ENCODE measurements at regions not wholly inside any gene's neighbourhood (a gene's known extent, or its start where the extent isn't known, plus 50 kb on each side); places are given as distances from the start of the nearest gene placed in this dataset.
"Not testable (repeated sequence)": the region's sequence is repeated elsewhere in the genome, so short reads cannot be mapped to it uniquely, and the experiment has no call there.

DNA sequence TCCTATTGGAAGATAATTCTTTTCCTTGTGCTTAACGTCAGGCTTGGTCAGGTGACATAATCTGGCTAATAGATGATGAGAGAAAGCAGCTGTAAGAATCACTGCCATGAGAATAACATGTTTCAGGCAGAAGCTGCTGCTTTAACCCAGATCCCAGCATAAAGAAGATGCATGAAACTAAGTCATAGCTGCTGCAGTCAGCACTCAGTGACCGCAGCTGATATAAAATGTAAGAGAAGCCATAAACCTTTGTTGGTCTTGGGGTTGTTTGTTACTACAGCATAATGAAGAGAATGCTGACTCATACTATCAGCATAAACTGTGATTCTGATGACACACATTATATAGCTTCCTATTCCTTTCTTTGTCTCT is 274.3 kb upstream of the TRIB2 start:
- Histone ChIP-seq H3K4me3 (no peak overlapping the region), H3K36me3 (replicated peaks) (no peaks in the 10 kb centered on the region), H3K4me1 (no peaks in the 10 kb centered on the region), H3K27me3 (ENCODE audit: low read depth) (no peaks in the 10 kb centered on the region), H3K9me3 (no peaks in the 10 kb centered on the region)
- no peak for DNase-seq (ENCODE audit: low spot score in 2 of 2)
- in situ Hi-C loops (cut with MboI; ENCODE audit: low sequenced_read_pairs), result no loop called here

DNA sequence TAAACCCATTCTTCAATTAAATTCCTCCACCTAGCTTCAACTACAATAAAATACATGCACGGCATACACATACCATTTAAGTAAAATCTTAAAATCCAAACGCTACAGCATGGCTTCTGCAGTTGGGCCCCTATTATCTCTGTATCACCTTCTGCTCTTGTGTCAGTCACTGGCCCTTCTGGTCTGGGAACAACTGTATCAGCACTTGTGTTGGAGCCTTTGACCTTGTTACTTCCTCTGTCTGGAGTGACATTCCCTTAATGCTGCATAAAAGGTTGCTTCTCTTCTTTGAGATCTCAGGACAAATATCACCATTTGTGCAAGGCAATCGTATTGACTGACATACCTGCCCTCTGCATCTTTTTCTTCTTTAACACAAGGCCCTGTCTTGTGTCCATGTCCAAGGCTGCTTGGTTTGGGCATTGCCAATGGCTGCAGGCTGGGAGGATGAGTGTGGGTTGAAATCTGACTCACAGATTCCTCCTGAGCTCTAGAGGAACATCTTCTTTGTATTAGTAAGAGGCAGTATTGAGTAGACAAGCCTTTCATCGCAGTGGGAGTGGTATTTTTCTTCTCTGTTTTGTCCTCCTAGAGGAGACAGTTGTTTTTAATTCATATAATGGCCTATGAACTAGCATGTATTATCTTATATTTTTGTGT is 267.8 kb upstream of the TRIB2 start:
- no peaks in the 10 kb centered on the region for H3K9me3 ChIP-seq
- no peak overlapping the region for H3K4me3 ChIP-seq
- H3K4me1 ChIP-seq, result no peaks in the 10 kb centered on the region
- no peaks in the 10 kb centered on the region for H3K36me3 ChIP-seq (replicated peaks)
- H3K27me3 ChIP-seq (ENCODE audit: low read depth), result no peaks in the 10 kb centered on the region
- DNase-seq (ENCODE audit: low spot score in 2 of 2), result no peak
- in situ Hi-C loops (cut with MboI; ENCODE audit: low sequenced_read_pairs), result no loop called here

DNA sequence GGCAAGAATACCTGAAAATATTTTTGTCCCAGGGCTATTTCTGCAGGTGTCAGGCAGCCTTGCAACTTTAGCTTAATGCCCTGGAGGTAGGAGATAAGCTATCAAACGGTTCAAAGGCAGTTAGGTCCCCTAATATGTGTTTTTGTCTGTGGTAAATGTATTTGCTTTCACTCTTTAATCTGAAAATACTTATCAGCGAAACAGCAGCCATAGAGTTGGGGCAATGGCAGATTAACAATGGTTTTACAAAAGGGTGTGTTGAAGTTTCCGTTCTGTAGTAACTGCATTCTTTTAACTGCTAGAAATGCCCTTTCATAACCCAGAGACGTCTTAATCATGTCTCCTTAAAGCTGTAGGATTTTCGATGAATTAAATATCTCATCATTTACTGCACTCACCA is 265.0 kb upstream of the TRIB2 start:
- in situ Hi-C loops (cut with MboI; ENCODE audit: low sequenced_read_pairs), result no loop called here

DNA sequence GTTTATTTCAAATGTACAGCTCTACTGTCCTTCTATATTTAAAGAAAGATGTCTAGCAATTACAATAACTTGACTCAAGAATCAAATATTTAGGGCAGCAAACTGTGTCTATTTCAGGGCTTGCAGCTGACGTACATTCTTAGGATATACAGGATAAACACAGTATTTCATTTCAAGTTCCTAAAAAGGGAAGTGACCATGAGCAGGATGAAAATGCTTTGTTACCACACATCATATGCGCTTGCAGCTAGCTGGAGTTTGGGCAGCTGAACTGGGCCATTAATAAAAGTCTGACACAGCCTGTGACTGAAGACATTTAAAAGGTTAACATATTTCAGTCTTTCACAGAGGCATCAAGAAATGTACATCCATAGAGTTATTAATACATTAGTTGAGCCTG is 264.6 kb upstream of the TRIB2 start:
- H3K36me3 ChIP-seq (replicated peaks), result no peaks in the 10 kb centered on the region
- H3K9me3 ChIP-seq, result no peaks in the 10 kb centered on the region
- no peak overlapping the region for H3K4me3 ChIP-seq
- in situ Hi-C loops (cut with MboI; ENCODE audit: low sequenced_read_pairs), result no loop called here
- H3K27me3 ChIP-seq (ENCODE audit: low read depth), result no peaks in the 10 kb centered on the region
- H3K4me1 ChIP-seq, result no peaks in the 10 kb centered on the region
- DNase-seq (ENCODE audit: low spot score in 2 of 2), result no peak

More for the DNA sequence above, 265.0 kb upstream of the TRIB2 start:
- no peak for DNase-seq (ENCODE audit: low spot score in 2 of 2)
- no peaks in the 10 kb centered on the region for H3K36me3 ChIP-seq (replicated peaks)
- no peaks in the 10 kb centered on the region for H3K4me1 ChIP-seq
- no peaks in the 10 kb centered on the region for H3K9me3 ChIP-seq
- H3K27me3 ChIP-seq (ENCODE audit: low read depth), result no peaks in the 10 kb centered on the region
- H3K4me3 ChIP-seq, result no peak overlapping the region

DNA sequence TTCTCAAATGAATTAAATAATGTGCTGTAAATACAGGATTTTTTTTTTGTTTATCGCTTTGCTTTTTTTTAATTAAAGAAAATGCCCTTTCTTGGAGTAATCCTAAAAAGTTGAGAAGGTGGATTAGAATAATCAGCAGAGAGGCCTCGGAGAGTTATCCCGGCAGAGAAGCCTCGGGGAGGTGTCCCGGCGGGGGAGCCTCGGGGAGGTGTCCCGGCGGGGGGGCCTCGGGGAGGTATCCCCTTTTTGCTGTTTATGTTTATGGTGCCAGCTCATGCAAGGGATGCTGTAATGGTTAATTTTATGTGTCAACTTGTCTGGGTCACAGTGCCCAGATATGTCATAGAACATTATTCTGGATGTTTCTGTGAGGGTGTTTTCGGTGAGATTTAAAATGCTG is 263.0 kb upstream of the TRIB2 start:
- Histone ChIP-seq H3K9me3 (no peaks in the 10 kb centered on the region), H3K36me3 (replicated peaks) (no peaks in the 10 kb centered on the region), H3K4me3 (no peak overlapping the region), H3K27me3 (ENCODE audit: low read depth) (no peaks in the 10 kb centered on the region), H3K4me1 (no peaks in the 10 kb centered on the region)
- in situ Hi-C loops (cut with MboI; ENCODE audit: low sequenced_read_pairs), result no loop called here
- DNase-seq (ENCODE audit: low spot score in 2 of 2), result no peak

DNA sequence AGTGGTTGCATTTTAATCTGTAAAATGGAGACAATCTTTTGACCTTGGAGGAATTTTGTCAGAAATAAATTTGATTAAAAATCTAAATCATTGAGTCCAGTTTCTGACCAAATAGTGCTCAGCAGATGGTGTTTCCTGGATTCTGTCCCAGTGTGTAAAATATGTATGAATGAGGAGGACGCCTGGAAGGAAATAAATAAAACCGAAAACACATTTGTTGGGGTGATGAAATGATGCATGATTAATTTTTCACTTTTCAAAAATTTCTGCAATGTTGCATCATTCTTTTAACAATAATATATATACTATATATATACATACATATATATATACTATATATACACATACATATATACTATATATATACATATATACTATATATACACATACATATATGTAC is 261.1 kb upstream of the TRIB2 start:
- DNase-seq (ENCODE audit: low spot score in 2 of 2), result no peak
- H3K4me3 ChIP-seq, result no peak overlapping the region
- in situ Hi-C loops (cut with MboI; ENCODE audit: low sequenced_read_pairs), result no loop called here

DNA sequence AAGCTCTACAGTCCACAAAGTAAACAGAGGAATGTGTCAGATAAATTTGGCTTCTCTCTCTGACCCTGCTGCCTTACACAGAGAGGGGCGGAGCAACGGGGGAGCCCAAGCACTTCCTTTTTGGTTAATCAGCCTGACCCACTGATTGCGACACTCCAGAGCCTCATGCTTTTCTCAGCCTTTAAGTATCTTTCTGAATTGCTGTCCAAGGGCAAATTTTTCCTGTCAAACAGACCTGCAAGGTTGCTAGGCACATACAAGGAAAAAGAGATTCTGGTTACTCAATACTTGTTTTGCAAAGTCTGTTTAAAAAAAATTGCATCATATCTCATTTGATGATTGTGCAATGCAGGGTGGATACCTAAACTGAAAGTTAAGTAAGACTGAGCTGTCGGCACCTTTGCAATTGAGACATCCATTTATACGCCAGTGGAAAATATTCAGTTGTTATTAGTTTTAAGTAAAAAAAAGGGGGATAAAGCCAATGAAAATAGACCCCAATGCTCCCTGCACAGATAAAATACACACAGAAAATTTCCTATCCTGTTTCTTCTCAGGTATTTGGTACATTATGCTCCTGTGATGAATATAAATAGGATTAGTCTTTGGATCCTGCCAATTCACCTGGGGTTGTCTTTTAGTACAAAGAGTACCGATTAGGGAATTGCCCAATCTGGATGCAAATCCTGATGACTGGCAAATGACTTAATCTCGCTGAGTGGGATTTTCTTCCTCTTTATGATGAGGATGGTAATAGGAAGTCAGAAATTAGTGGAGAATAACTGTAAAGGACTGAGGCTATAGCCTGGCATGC is 260.2 kb upstream of the TRIB2 start:
- DNase-seq (ENCODE audit: low spot score in 2 of 2), result no peak
- no peaks in the 10 kb centered on the region for H3K4me1 ChIP-seq
- no peak overlapping the region for H3K4me3 ChIP-seq
- no peaks in the 10 kb centered on the region for H3K27me3 ChIP-seq (ENCODE audit: low read depth)
- in situ Hi-C loops (cut with MboI; ENCODE audit: low sequenced_read_pairs), result no loop called here
- no peaks in the 10 kb centered on the region for H3K9me3 ChIP-seq
- no peaks in the 10 kb centered on the region for H3K36me3 ChIP-seq (replicated peaks)

More for the DNA sequence above, 261.1 kb upstream of the TRIB2 start:
- Histone ChIP-seq H3K4me1 (no peaks in the 10 kb centered on the region), H3K36me3 (replicated peaks) (no peaks in the 10 kb centered on the region), H3K27me3 (ENCODE audit: low read depth) (no peaks in the 10 kb centered on the region), H3K9me3 (no peaks in the 10 kb centered on the region)

DNA sequence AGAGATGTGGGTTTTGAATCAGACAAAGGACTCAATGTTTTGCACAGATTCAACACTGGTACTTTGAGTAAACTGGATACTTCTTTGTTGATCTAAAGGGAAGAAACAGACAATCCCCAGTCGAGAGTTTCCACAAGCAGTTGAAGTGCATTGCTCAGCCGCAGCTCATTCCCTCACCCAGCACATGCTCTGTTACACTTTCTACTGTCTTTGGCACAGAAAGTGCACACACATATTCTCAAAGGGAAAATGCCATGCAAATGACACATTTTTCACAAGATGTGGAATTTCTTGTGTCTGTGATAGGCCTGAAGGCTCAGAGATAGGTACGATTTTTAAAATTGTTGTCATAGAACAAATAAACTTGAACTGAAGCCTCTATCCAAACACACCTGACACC is 258.9 kb upstream of the TRIB2 start:
- in situ Hi-C loops (cut with MboI; ENCODE audit: low sequenced_read_pairs), result no loop called here
- Histone ChIP-seq H3K4me3 (no peak overlapping the region), H3K4me1 (no peaks in the 10 kb centered on the region), H3K27me3 (ENCODE audit: low read depth) (no peaks in the 10 kb centered on the region), H3K36me3 (replicated peaks) (no peaks in the 10 kb centered on the region), H3K9me3 (no peaks in the 10 kb centered on the region)
- no peak for DNase-seq (ENCODE audit: low spot score in 2 of 2)

DNA sequence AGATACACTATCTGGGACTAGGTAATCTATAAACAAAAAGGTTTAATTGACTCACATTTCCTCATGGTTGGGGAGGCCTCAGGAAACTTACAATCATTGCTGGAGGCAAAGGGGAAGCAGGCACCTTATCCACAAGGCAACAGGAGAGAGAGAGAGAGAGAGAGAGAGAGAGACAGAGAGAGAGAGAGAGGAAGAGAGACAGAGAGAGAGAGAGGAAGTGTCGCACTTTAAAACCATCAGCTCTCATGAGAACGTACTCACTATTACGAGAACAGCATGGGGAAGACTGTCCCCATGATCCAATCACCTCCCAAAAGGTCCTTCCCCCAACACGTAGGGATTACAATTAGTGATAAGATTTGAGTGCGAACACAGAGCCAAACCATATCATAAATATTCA is 253.5 kb upstream of the TRIB2 start:
- Histone ChIP-seq H3K4me3 (no peak overlapping the region), H3K36me3 (replicated peaks) (no peaks in the 10 kb centered on the region), H3K4me1 (no peaks in the 10 kb centered on the region), H3K9me3 (no peaks in the 10 kb centered on the region), H3K27me3 (ENCODE audit: low read depth) (no peaks in the 10 kb centered on the region)
- no peak for DNase-seq (ENCODE audit: low spot score in 2 of 2)
- in situ Hi-C loops (cut with MboI; ENCODE audit: low sequenced_read_pairs), result no loop called here

DNA sequence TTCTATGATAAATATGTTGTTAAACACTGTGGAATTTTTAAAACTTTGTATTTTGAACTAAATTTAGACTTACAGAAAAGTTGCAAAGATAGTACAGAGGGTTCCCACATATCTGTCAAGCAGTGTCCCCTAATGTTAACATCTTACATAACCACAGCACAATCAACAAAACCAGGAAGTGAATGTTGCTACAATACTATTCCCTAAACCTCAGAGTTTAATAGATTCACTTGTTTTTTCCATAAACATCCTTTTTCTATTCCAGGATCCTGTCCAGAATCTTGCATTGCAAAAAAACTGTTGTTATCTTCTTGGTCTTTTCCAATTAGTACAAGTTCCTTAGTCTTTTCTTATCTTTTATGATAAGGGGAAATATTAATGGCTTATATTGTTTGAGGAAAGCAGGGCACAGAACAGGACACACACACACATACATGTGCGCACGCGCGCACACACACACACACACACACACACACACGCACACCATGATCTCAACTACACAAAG is 251.1 kb upstream of the TRIB2 start:
- Histone ChIP-seq H3K36me3 (replicated peaks) (no peaks in the 10 kb centered on the region), H3K4me3 (no peak overlapping the region), H3K4me1 (no peaks in the 10 kb centered on the region), H3K27me3 (ENCODE audit: low read depth) (no peaks in the 10 kb centered on the region), H3K9me3 (no peaks in the 10 kb centered on the region)
- in situ Hi-C loops (cut with MboI; ENCODE audit: low sequenced_read_pairs), result no loop called here
- DNase-seq (ENCODE audit: low spot score in 2 of 2), result no peak

DNA sequence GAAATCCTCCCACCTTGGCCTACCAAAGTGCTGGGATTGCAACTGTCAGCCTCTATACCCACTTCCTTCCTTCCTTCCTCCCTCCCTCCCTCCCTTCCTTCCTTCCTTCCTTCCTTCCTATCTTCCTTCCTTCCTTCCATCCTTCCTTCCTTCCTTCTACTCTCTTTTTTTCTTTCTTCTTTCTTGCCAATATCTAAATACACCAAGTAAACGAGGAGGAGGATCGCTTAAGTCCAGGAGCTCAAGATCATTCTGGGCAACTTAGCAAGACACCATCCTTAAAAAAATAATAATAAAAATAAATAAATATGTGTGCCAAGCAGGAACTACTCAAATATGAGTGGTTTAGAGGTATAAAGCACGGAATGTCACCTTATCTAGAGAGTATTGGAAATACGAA is 249.4 kb upstream of the TRIB2 start:
- H3K9me3 ChIP-seq, result no peaks in the 10 kb centered on the region

DNA sequence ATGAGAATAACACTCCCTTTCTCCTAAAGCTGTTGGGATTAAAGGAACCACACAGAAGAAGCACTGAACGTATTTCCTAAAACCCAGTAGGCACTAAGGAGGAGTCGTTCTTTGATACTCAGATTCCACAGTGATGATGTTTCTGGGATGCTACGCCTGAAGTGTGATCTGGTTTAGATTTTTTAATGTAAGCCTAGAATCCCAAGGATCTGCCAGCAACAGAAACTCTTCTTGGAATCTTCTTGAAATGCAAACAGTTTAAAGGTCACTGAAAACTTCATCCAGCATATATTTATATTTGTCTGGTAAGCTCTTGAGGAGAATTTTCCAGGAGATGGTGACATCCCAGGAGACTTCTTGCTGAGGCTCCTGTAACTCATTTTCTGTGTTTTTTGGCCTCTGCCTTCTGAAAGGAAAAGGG is 247.6 kb upstream of the TRIB2 start:
- in situ Hi-C loops (cut with MboI; ENCODE audit: low sequenced_read_pairs), result no loop called here
- DNase-seq (ENCODE audit: low spot score in 2 of 2), result no peak
- no peaks in the 10 kb centered on the region for H3K36me3 ChIP-seq (replicated peaks)
- no peaks in the 10 kb centered on the region for H3K27me3 ChIP-seq (ENCODE audit: low read depth)
- H3K4me3 ChIP-seq, result no peak overlapping the region
- no peaks in the 10 kb centered on the region for H3K4me1 ChIP-seq
- H3K9me3 ChIP-seq, result no peaks in the 10 kb centered on the region

More for the DNA sequence above, 249.4 kb upstream of the TRIB2 start:
- in situ Hi-C loops (cut with MboI; ENCODE audit: low sequenced_read_pairs), result no loop called here
- Histone ChIP-seq H3K4me1 (no peaks in the 10 kb centered on the region), H3K27me3 (ENCODE audit: low read depth) (no peaks in the 10 kb centered on the region), H3K4me3 (no peak overlapping the region), H3K36me3 (replicated peaks) (no peaks in the 10 kb centered on the region)
- DNase-seq (ENCODE audit: low spot score in 2 of 2), result no peak

DNA sequence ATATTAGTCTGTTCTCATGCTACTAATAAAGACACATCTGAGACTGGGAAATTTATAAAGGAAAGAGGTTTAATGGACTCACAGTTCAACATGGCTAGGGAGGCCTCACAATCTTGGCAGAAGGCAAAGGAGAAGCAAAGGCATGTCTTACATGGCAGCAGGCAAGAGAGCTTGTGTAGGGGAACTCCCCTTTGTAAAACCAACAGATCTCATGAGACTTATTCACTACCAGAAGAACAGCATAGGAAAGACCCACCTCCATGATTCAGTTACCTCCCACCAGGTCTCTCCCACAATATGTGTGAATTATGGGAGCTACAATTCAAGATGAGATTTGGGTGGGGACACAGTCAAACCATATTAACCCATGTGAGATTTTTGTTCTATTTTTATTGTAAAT is 244.5 kb upstream of the TRIB2 start:
- H3K4me1 ChIP-seq; H3K4me3 ChIP-seq; in situ Hi-C loops (cut with MboI; ENCODE audit: low sequenced_read_pairs); H3K36me3 ChIP-seq (replicated peaks); H3K9me3 ChIP-seq; H3K27me3 ChIP-seq (ENCODE audit: low read depth); DNase-seq (ENCODE audit: low spot score in 2 of 2): not testable (repeated sequence)

DNA sequence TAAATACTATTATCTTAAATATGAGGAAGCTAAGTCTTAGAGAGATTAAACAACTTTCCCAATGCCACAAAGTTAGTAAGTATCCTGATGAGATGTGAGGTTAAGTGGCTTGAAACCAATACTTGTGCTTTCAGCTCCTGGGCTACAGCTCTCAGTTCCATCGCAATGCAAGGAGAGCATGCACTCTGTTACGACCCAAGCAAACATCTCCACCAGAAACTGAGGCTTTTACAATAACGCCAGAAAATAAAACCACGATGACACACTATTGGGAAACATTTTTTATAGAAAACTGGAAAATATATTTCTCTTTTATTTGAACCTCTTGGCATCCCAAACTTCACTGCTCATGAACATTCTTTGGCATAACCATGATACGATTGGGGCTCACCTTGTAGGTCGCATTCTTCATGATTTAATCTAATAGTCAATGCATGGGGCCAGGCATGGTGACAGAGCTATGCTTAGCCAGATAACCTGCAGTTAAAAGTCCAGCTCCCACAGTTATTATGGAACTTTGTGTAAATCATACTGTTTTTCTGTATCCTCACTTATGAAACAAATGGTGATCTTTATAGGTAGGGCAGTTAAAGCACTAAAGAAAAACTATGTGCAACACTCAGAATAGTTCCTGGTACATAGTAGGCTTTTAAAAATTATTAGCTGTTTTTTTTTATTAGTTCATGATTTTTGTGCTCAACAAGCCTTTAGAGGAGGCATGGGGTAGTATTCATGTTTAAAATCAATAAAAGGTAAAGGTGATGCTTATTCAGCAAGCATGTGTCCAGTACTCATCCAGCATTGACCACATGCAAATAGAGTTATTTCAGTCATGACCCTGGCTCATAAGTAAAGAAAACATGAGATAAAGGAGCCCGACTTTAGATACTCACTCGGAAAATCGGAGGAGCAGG is 238.3 kb upstream of the TRIB2 start:
- Histone ChIP-seq H3K36me3 (replicated peaks) (no peaks in the 10 kb centered on the region), H3K9me3 (no peaks in the 10 kb centered on the region), H3K4me3 (no peak overlapping the region), H3K27me3 (ENCODE audit: low read depth) (no peaks in the 10 kb centered on the region), H3K4me1 (no peaks in the 10 kb centered on the region)
- in situ Hi-C loops (cut with MboI; ENCODE audit: low sequenced_read_pairs), result no loop called here
- no peak for DNase-seq (ENCODE audit: low spot score in 2 of 2)

All from HAP-1 (cell line).